Activated CD4-positive, alpha-beta T cell treated with anti-CD3 and anti-CD28 coated beads, Interleukin-2, amount 50 U/mL, for 48 hours (primary cell): ENCODE measurements at regions not wholly inside any gene's neighbourhood (a gene's known extent, or its start where the extent isn't known, plus 50 kb on each side); places are given as distances from the start of the nearest gene placed in this dataset.

Source experiments
- DNase-seq, 2 experiments: peaks; one replicate each; pipeline ENCODE4 v3.0.0-alpha.2; 2020

DNA sequence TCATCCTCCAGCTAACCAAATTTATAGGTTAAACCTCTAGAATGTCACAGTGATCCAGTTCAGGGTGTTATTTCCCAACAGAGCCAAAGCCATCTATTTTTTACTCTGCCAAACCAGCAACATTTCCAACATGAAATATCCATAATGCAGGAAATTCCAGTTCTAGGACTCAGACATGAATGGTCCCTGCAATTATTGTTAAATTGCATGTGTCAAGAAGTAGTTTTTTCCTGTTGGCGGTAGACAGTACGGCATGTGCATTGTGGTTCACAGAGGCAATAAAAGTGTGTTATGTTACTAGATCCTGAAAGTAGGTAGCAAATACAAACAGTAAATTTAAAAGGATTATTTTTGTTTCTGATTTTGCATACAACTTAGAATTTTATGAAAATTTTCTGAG, 215.7 kb upstream of the THBS1 start:
- no peak for DNase-seq

DNA sequence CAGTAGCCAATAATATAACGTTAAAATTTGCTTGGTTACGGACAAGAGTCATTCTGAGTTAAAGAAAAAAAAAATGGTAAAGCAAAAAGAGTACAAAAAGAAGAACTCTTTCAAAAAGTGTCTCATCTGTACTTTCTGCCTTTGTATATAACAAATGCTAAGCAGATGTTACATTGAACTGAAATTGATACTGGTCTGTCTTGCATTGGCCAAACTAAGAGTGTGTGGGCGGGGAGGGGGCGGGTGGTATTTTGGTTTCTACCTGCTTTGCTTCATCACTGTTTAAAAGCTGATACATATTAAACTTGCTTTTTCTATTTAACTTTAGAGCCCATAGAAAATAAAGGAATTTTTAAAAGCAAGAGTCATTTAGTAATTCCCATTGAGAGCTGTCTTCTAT, 215.0 kb upstream of the THBS1 start:
- no peak for DNase-seq

DNA sequence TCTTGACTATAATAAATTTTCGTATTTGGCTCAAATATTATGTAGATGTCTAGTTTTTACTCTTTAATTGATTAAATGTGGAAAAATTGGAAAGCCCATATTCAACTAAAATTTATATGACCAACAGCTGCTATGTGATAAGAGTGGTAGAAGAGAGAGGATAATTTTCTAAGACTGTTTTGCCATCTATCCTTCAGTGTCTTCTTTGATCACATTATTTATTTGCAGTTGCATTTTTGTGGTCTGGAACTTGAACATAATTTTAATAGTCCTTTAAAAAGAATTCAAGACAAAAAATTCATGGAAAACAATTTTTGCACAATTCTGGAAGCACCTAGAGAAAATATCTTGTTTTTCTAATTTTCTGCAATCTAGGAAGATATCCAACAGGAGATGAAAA, 213.3 kb upstream of the THBS1 start:
- DNase-seq, result no peak

DNA sequence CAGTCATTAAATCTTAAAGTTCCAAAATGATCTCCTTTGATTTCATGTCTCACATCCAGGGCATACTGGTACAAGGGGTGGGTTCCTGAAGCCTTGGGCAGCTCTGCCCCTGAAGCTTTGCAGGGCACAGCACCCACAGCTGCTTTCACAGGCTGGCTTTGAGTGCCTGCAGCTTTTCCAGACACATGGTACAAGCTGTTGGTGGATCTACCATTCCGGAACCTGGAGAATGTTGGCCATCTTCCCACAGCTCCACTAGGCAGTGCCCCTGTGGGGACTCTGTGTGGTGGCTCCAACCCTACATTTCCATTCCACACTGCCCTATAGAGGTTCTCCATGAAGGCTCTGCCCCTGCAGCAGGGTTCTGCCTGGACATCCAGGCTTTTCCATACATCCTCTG, 211.1 kb upstream of the THBS1 start:
- DNase-seq, result no peak

DNA sequence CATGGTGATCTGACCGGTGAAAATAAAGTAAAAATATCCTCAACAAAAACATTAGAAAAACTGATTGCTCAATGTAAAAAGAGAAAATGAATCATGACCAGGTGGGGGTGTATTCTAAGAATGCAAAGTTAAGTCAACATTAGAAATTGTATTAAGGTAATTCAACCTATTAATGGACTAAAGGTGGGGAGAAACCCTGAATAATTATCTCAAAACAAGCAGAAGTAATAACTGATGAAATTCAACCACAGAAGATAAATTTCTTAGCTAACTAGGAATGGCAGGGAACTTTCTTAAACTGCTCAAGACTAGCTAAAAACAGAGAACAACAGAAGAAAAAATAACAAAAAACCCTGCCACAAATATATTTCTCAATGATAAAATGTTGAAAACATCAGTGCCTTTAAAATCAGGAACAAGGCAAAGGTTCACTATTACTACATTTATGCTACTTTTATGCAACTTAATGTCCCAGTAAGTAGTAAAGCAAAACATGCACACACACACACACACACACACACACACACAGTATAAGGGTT, 204.4 kb upstream of the THBS1 start:
- no peak for DNase-seq

DNA sequence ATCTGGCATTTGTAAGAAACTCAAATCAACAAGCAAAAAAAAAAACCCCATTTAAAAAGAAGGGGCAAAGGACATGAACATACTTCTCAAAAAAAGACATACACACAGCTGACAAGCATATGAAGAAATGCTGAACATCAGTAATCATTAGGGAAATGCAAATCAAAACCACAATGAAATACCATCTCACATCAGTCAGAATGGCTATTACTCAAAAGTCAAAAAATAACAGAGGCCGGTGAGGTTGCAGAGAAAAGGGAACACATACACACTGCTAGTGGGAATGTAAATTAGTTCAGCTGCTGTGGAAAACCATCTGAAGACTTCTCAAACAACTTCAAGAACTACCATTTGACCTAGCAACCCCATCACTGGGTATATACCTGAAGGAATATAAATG, 199.4 kb upstream of the THBS1 start:
- DNase-seq, result no peak

DNA sequence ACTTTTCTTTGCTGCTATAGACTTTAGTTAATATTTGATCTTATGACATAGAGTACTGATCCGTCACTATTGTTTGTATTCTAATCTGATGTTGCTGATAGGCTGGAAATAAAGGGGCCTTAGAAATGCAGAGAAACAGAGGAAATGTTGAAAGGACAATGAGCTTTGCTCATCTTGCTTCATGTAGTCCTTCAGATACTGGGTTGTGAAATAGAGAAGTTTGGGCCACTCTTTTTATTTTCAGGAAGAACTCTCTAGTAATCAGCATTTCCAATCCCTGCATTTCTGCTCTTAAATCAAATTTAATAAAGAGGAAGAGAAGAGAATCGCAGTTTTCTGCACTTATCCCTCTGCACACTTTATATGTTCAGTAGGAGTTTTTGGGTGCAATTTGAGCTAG, 192.8 kb upstream of the THBS1 start:
- DNase-seq, result no peak

DNA sequence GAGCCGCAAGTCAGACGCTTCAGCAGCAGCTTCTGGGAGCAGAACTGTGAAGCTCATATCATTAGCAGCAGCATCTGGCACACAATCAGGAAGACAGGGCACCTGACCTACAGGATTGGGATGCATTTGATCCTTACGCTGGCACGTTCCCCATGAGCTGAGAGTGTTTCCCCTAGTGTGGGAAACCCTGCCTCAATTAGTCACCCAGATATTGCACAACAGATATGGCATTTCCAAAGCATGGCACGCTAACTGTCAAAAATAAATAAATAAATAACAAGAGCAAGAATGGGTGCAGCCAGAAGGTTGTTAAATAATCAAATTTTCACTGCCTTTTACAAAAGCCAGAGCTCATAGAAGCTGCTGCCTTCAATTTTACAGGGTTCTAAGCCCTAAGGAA, 189.6 kb upstream of the THBS1 start:
- no peak for DNase-seq

DNA sequence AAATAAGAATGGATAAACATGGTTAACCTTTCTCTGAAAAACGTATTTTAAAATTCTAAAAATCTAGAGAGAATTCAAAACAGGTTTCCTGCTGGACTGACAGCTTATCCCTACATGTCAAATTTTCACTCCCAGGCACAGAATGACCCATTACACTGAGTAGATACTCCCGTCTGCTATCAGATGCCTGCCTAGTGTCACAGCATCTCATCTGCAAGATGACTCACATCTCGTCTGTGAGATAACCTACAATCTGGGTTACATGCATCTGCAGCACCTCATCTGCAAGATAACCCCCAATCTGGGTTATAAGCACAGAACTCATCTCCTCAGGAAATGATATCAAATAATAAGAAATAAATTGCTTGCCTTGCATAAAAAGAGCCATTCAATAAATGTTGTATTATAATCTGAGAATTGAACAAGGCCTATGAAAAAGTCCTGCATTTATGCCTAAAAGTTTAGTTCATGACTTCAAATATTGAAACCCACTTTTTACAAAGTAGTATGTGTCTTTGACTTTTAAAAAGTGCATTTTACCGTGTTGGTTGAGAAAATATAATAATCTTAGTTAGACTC, 188.3 kb upstream of the THBS1 start:
- no peak for DNase-seq

DNA sequence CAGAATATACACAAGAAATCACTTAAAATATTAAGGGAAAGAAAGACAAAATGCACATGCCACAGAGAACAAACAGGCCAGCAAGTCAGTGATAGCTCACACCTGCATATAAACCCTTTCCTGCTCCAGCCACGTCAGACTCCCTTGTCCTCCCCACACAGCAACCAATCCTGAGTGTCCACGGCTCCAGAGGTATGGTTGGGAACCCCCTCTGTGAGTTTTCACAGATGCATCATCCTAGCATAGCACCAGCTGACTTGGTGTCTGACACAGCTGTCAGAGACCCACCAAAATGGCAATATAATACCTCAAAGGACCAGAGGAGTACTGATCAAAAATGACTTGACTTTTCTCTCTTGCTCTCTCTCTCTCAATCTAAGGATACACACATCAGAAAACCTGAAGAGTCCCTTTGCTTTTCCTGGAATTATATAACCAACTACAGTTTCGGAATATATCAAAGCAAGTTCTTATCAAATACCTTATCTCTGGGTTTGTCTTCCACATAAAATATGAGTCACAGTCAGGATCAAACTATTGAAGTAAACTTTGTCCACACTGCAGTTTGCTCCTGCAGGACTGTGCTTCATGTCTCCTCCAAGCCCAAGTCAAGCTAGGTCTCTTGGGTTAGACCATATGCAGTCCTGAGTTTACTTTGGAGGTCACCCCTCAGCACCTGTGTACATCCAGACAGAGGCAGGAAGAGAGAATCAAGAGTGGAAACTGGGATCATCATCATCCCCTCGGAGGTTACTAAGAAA, 187.1 kb upstream of the THBS1 start:
- no peak for DNase-seq

DNA sequence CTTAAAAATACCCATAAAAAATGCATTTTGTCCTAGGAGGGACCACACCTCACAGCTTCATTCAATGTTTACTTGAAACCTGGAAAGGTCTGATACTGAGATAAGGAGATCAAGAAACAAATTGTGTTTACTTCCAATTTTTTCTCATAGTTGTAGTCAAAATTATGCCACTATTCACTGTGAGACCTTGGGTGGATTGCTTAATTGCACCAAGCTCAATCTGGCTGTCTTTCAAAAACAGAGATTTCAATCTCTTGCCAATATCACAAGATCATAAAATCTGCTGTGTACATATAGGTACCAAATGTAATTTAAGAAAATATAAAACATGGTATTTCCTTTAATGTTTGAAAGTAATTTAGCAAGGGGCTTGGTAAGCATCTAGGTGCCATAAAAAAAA, 186.4 kb upstream of the THBS1 start:
- DNase-seq, result no peak

DNA sequence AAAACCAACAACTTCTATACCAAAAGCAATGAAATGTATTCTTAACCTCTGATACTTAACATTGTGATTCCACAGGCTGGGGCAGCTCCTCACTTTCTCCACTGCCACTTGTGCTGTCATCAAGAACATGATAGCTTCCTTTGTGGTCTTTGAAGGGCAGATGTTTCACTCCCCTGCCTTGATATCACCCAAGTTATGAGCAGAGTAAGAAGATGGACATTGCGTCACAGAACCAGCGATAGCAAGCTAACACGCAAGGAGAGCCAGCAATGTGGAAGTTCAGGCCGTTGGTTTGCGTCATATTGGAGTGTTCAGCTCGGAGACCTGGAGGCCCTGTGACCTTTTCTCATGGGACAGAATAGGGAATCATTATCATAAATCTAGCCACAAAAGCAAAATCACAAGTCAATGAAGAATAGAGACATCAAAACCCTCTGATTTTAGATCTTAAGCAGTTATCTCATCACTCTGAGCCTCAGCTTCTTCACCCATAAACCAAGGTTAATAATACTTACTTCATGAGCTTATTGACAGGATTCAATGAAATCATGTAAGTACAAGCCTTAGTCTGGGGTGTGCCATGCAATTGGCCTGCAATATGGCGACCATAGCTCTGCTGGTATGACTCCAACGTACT, 183.8 kb upstream of the THBS1 start:
- no peak for DNase-seq

DNA sequence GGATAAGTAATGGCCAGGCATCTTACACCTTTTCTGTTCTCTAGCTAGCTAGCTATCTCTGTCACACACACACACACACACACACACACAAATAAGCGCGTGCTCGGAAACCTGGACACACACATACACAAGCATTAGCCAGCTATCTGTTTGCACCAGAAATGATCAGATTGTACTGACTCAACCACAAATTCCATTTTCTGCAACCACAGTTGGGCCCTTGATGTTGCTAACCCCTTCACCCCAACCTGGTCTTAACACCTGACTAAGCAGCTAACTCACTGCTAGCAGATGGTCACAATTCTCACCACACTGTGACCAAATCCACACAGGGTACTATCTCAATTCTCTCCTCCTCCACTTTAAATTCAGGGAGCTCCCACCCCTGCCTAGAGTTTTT, 183.0 kb upstream of the THBS1 start:
- no peak for DNase-seq

DNA sequence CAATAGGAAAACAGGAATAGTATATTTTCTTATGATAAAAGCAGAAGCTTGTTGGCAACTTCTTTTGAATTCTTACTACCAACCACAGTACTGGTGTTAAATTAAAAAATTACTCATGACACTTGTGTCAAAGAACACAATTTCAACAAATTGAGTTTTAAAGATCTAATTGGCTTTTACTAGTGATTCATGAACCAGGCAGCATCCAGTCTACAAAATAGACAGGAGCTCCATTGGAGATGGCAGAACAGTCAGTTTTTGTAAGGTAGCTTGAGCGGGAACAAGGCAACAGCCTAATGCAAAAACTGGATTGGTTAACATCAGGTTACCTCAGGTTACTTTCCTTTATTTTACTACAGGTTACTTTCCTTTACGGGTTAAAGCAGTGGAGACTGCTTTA, 181.3 kb upstream of the THBS1 start:
- no peak for DNase-seq

DNA sequence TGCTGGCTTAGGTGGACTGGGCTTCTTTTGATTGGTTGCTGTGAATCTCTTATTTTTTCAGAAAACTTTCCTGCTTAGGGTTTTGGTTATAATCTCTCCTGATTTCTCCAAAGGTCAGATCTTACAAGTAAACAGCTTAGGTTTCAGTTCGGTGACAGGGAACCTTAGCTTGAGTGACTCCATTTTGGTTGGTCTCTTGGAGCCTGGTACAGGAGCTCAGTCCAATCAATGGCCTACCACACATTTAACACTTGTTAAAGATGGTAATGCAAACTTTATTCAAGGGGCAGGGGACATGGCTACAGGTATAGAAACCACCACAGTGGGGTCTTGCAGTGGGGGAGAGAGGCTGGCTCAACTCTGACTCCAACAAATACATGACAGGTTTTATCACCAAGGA, 180.9 kb upstream of the THBS1 start:
- DNase-seq, result no peak

DNA sequence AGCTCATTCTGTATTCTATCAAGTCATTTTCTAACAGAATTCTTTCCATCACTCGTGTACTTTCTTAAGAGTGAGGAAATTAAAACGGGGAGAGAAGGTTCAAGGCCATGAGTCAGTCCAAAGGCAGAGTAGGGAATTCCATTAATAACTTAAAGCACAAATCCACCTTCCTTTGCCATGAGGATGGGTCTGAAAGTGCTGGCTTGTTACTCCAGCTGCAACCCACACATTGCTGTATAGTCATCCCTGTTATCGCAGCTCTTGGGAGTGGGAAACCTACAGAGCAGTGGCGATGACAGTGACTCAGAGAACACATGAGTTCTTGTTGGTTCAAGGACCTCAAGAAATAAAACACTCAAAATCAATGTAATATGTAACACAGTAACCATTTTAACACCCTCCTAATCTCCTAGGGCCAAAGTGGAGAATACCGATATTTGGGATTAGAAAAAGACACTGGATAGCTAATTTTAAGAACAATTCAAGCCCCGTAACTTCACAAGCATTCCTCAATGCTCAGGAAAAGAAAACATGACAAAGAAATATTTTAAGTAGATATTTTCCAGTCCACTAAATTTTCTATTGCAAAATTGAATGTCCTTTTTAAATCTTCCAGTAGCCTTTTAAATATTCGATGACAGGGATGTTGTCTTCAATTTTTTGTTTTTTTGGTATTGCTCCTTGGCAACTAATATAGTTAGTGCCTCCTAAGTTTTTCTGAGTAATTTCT, 179.9 kb upstream of the THBS1 start:
- no peak for DNase-seq

DNA sequence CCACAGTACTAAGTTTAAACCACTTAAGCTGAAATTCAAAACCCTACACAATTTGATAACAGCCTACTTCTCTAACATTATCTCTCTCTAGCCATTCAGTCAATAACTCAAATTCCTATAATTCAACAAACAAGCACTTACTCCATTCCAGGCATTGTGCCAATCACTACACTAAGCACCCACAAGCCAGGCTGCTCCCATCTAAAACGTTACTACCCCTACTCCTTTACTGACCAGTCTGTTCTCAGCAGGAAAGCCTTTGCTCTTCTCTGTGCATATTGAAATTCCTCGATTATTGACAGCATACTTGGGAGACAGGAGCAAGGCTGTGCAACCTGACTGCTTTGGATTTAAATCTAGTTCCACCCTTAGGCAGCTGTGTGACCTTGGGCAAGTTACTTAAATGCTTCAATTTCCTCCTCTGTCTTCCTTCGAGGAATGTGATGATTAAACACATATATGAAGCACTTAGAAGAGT, 177.2 kb upstream of the THBS1 start:
- no peak for DNase-seq

DNA sequence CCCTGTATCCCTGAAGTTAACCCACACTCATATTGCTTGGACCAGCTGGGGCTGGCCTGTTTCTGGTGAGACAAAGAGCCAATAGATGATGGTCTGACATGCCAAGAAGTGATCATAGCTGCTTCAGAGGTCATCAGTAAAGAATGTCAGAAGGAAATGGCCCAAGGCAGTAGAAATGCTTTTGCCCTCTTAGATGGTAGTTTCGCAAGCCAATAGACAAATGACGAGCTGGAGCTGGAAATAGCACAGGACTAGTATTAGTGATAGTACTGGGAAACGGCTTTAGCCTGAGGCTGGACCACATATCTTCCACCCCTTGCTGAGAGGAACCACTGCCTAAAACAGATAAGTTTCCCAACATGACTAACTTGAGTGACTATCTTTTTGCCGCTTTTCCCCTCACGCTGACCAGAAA, 176.1 kb upstream of the THBS1 start:
- no peak for DNase-seq

DNA sequence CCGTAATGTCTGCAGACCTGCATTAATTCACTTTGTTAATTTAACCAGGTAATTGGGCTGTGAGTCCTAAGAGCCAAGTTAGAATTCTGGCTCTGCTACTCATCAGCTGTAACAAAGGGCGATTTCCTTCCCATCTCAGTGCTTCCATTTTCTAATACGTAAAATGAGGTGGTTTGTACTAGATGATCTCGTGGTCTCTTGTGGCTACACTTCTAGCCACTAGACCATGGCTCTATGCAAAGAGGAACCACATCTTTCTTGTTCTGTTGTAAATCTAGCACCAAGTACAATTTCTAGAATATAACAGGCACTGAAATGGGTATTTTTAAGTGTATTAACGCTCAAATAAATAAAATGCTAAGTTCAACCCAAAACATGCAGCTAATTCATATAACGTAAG, 174.4 kb upstream of the THBS1 start:
- DNase-seq, result no peak

DNA sequence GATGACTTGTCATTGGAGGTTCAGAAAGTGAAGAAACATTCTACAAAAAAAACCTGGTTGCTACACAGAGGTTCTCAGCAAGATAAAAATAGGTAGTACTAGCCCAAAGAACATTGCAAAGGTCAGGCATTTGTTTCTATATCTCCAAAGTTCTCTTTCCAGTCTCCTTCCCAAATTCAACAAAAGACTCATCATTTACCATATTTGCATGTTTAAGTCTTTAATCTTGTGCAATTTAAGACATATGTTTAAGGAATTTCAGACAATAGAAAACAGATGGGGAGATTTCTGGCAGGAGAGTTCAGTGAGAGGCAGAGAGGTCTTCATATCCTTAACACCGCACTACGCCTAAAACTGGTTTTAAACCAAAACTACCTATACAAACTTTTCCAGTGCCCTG, 173.8 kb upstream of the THBS1 start:
- no peak for DNase-seq

DNA sequence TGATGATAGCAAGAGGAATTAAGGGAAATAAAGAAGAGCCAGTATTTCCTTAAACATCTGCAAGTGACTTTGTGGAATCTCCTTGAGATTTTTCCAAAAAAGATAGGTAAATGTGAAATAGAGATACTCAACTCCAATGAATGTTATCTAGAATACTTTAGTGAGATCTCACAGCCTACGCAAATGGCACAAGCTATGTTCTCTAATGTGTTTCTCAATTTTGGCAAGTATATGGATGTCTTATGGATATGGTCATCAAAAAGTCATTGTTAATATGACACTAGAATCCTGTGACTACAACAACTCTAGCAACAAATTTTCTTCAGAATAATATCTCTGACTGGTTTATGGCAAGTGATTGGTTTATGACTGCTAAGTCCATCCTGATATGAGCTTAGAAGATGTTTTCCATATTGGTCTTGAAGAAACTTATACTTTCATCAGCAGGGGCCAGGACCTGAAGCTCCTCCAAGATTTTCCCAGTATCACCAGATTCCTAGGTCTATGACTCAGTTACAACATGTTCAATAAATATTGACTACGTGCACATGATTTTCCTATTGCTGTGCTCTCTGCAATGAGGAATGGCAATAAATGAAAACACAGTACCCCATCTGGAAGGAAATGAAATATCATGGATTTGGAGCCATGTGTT, 170.9 kb upstream of the THBS1 start:
- no peak for DNase-seq

DNA sequence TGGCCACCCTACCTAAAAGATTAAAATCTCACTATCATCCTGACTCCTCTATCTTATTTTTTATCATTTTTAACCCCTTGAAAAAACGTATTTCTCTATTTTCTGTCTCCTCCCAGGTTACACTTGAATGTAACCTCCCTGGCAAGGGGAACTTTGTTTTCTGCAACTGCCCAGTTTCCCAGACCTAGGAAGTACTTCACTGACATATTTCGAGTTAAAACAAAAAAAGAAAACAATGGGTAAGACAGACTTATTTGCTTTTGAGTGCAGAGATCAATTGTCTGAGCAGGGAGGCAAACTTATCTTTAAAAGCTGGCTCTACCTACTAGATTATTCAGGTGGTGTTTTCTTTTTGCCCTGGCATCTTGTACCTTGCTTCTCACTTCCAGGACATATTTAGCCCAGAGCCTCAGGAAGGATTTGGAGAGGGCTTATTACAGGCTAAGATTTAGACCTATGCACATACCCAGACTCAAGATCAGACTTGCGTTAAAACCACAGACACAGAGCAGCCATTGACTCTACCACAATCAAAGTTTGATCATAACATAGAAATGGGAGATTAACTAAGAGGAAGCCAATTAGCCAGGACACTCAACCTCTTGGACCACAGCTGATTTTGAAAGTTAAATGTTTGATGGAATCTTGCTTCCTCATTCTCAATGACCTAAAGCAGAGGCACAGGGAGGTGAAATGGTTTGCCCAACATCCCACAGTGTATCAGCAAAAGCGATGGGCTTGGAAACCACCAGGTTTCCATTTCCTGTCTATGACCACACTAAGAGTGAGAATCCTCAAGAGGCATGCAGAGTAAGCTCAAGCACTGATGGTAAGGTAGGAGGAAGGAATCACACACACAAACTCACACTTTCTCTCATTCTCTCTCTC, 169.5 kb upstream of the THBS1 start:
- no peak for DNase-seq
